Endothelial cell of umbilical vein (primary cell): ENCODE measurements at regions not wholly inside any gene's neighbourhood (a gene's known extent, or its start where the extent isn't known, plus 50 kb on each side); places are given as distances from the start of the nearest gene placed in this dataset.

Experiments
- BruUV-seq: library from RNA; stranded (reverse); fragments of 400-500 nt; replicated peaks from 2 replicates; lab custom pipeline; 2021; lab: Mats Ljungman, UMichigan
- CTCF ChIA-PET: fragments of 300-600, 350-600 bp; sonication (Branson Sonifier 250); formaldehyde crosslinking; loops from one replicate; lab custom pipeline; 2021; ENCODE audit warnings: antibody characterized with exemption, inconsistent platforms; lab: Charles Lee
- POLR2A ChIA-PET: fragments of 300-600, 350-600 bp; sonication (Branson Sonifier 250); formaldehyde crosslinking; loops from one replicate; lab custom pipeline; 2021; ENCODE audit warnings: antibody characterized with exemption, inconsistent platforms; lab: Charles Lee
- DNase-seq: peaks from one replicate; pipeline ENCODE4 v3.0.0-alpha.2; 2011; ENCODE audit warnings: low read depth, low spot score
- FAIRE-seq: peaks from 2 replicates; lab custom pipeline; 2011; peaks lifted over from hg19 to GRCh38; lab: Jason Lieb, UNC
- H2AFZ ChIP-seq: 2 replicates; pipeline ENCODE4 v1.6.0; 2012; ENCODE audit warnings: low read depth, low read length, control low read depth, inconsistent platforms
- H3K27ac ChIP-seq: 2 replicates; pipeline ENCODE4 v1.5.1; 2011; ENCODE audit warnings: low read depth, mild to moderate bottlenecking, control low read depth, low read length, moderate library complexity; ENCODE audit not compliant: insufficient read depth
- H3K27me3 ChIP-seq, 2 experiments: 2 replicates each; pipeline versions ENCODE4 v1.6.0 to v1.6.1; 2011; ENCODE audit warnings: low read length in 2 of 2, mixed read lengths in 1 of 2; ENCODE audit not compliant: control insufficient read depth in 2 of 2, insufficient read depth in 2 of 2
- H3K36me3 ChIP-seq, 2 experiments: 2 replicates in 1 of 2; 3 replicates in 1 of 2; pipeline ENCODE4 v1.5.1; 2011; ENCODE audit warnings: low read length in 2 of 2, mild to moderate bottlenecking in 1 of 2, moderate library complexity in 1 of 2; ENCODE audit not compliant: control insufficient read depth in 2 of 2, insufficient read depth in 2 of 2; ENCODE audit errors: extremely low read depth in 1 of 2
- H3K4me1 ChIP-seq: 3 replicates; pipeline ENCODE4 v1.5.1; 2011; ENCODE audit warnings: mild to moderate bottlenecking, low read length; ENCODE audit not compliant: control insufficient read depth, insufficient read depth; ENCODE audit errors: extremely low read depth
- H3K4me2 ChIP-seq: 2 replicates; pipeline ENCODE4 v1.6.1; 2011; ENCODE audit warnings: low read length, control low read depth, mixed read lengths; ENCODE audit not compliant: insufficient read depth
- H3K4me3 ChIP-seq, 3 experiments: fragments of 200-600 bp in 1 of 3; sonication (generic), shearing (Covaris generic) in 1 of 3; replicated peaks in 1 of 3; 2 replicates each; pipeline ENCODE4 v1.5.1; 2011 to 2016; ENCODE audit warnings: control low read depth in 3 of 3, low read length in 3 of 3, mild to moderate bottlenecking in 2 of 3, inconsistent platforms in 1 of 3, low read depth in 1 of 3, moderate library complexity in 1 of 3; ENCODE audit not compliant: insufficient read depth in 1 of 3
- H3K79me2 ChIP-seq: 2 replicates; pipeline ENCODE4 v1.6.0; 2012; ENCODE audit warnings: low read length, inconsistent platforms; ENCODE audit not compliant: control insufficient read depth, insufficient read depth
- H3K9ac ChIP-seq: replicated peaks from 2 replicates; pipeline ENCODE3; 2011; ENCODE audit warnings: low read length, control low read depth; ENCODE audit not compliant: insufficient read depth; ENCODE audit errors: extremely low read depth
- H3K9me1 ChIP-seq: replicated peaks from 3 replicates; pipeline ENCODE4 v1.6.0; 2011; ENCODE audit warnings: mild to moderate bottlenecking, low read length; ENCODE audit not compliant: control insufficient read depth, insufficient read depth; ENCODE audit errors: extremely low read depth
- H3K9me3 ChIP-seq: replicated peaks from 2 replicates; pipeline ENCODE4 v1.5.1; 2012; ENCODE audit warnings: low read length, inconsistent platforms; ENCODE audit not compliant: control insufficient read depth, insufficient read depth
- H4K20me1 ChIP-seq: replicated peaks from 2 replicates; pipeline ENCODE3; 2011; ENCODE audit warnings: mild to moderate bottlenecking, low read length; ENCODE audit not compliant: control insufficient read depth, insufficient read depth; ENCODE audit errors: extremely low read depth
- CTCF ChIP-seq, 2 donors: IDR thresholded peaks; 1 replicate in 1 of 2; 2 replicates in 1 of 2; pipeline ENCODE4 v1.5.1; 2011; ENCODE audit warnings: low read length in 2 of 2, mild to moderate bottlenecking in 2 of 2, moderate library complexity in 2 of 2, control low read depth in 1 of 2, inconsistent platforms in 1 of 2, low read depth in 1 of 2; ENCODE audit not compliant: insufficient read depth in 1 of 2; ENCODE audit errors: extremely low read depth in 1 of 2
- EZH2 ChIP-seq: IDR thresholded peaks from 2 replicates; pipeline ENCODE4 v1.6.1; 2012; ENCODE audit warnings: borderline replicate concordance, low read depth, mild to moderate bottlenecking, moderate library complexity, low read length, inconsistent platforms; ENCODE audit not compliant: severe bottlenecking
- FOS ChIP-seq: IDR thresholded peaks from 2 replicates; pipeline ENCODE4 v1.6.1; 2011; ENCODE audit warnings: mild to moderate bottlenecking, low read length, moderate library complexity, borderline replicate concordance; ENCODE audit not compliant: insufficient read depth
- GATA2 ChIP-seq: IDR thresholded peaks from 2 replicates; pipeline ENCODE4 v1.7.0; 2011; ENCODE audit warnings: low read depth, mild to moderate bottlenecking, moderate library complexity, mixed read lengths, low read length; ENCODE audit not compliant: insufficient read length, insufficient read depth
- JUN ChIP-seq: IDR thresholded peaks from 2 replicates; pipeline ENCODE4 v1.6.1; 2011; ENCODE audit warnings: borderline replicate concordance, low read depth; ENCODE audit not compliant: insufficient read length, insufficient read depth
- MAX ChIP-seq: IDR thresholded peaks from 2 replicates; pipeline ENCODE4 v1.6.1; 2011; ENCODE audit not compliant: insufficient read depth, insufficient read length
- MYC ChIP-seq: IDR thresholded peaks from one replicate; pipeline ENCODE4 v1.6.1; 2011; ENCODE audit warnings: mild to moderate bottlenecking, low read depth, low read length
- POLR2A ChIP-seq: IDR thresholded peaks from 2 replicates; pipeline ENCODE4 v1.6.1; 2012; ENCODE audit warnings: low read depth, mild to moderate bottlenecking, control low read depth, low read length
- POLR2AphosphoS5 ChIP-seq: IDR thresholded peaks from 2 replicates; pipeline ENCODE4 v1.6.1; 2012; ENCODE audit warnings: low read depth, mild to moderate bottlenecking, control low read depth, low read length, moderate library complexity; ENCODE audit not compliant: insufficient read depth
- dilution Hi-C: fragments of 300-500 bp; cut with MboI; formaldehyde crosslinking; loops from one replicate; pipeline ENCODE4 v1.15.0; 2019; ENCODE audit warnings: low sequenced_read_pairs; ENCODE audit not compliant: extremely low pct_ligation_motif_present
- intact Hi-C: fragments of 100-400 bp; cut with micrococcal nuclease; formaldehyde crosslinking; loops from one replicate; pipeline ENCODE4 v1.10.0; 2022

GRCh38 chr6:63447134-63447533, 125.1 kb upstream of the LOC128125822 start:
- no peak overlapping the region for H3K27ac ChIP-seq
- no peak overlapping the region for H3K4me2 ChIP-seq
- no peak overlapping the region for H3K4me3 ChIP-seq
- H3K9ac ChIP-seq: no peak overlapping the region
- dilution Hi-C loops: no loop called here
- H2AFZ ChIP-seq: no peak overlapping the region
- no peaks in the 10 kb centered on the region for H3K4me1 ChIP-seq
- no peaks in the 10 kb centered on the region for H3K27me3 ChIP-seq
- H3K9me3 ChIP-seq: no peaks in the 10 kb centered on the region
- TF ChIP-seq FOS: no peak
- no peak for TF ChIP-seq POLR2AphosphoS5
- TF ChIP-seq CTCF (IDR thresholded peaks at IDR 0.05; ENCODE audit: extremely low read depth in 1 of 2, insufficient read depth in 1 of 2, low read depth in 1 of 2, low read length in 2 of 2): no peak
- TF ChIP-seq JUN: no peak
- TF ChIP-seq POLR2A: no peak
- H3K9me1 ChIP-seq: no peaks in the 10 kb centered on the region
- ChIA-PET CTCF (no interaction called here), POLR2A (no interaction called here)
- H4K20me1 ChIP-seq: no peaks in the 10 kb centered on the region
- no peaks in the 10 kb centered on the region for H3K36me3 ChIP-seq
- intact Hi-C loops: no loop called here
- BruUV-seq: no TSS peak
- no peak for FAIRE-seq
- no peaks in the 10 kb centered on the region for H3K79me2 ChIP-seq
- DNase-seq: no peak

- no peaks in the 10 kb centered on the region for H3K9me1 ChIP-seq
- no TSS peak for BruUV-seq
- H3K4me1 ChIP-seq: no peaks in the 10 kb centered on the region
- no peaks in the 10 kb centered on the region for H3K36me3 ChIP-seq
- H3K9ac ChIP-seq: no peak overlapping the region
- H3K9me3 ChIP-seq: no peaks in the 10 kb centered on the region
- H3K4me3 ChIP-seq: no peak overlapping the region
- no peaks in the 10 kb centered on the region for H4K20me1 ChIP-seq
- no peak for DNase-seq
- ChIA-PET CTCF (no interaction called here), POLR2A (no interaction called here)
- no peak for FAIRE-seq
- no peak overlapping the region for H3K4me2 ChIP-seq
- intact Hi-C loops: no loop called here
- no peaks in the 10 kb centered on the region for H3K27me3 ChIP-seq
- dilution Hi-C loops: no loop called here
- H2AFZ ChIP-seq: no peak overlapping the region
- no peaks in the 10 kb centered on the region for H3K79me2 ChIP-seq
- no peak overlapping the region for H3K27ac ChIP-seq
- no peak for TF ChIP-seq CTCF (IDR thresholded peaks at IDR 0.05; ENCODE audit: extremely low read depth in 1 of 2, insufficient read depth in 1 of 2, low read depth in 1 of 2, low read length in 2 of 2)
- no peak for TF ChIP-seq GATA2
- TF ChIP-seq MYC: no peak
- no peak for TF ChIP-seq POLR2AphosphoS5
- TF ChIP-seq MAX: no peak
- no peak for TF ChIP-seq JUN
- no peak for TF ChIP-seq POLR2A
- TF ChIP-seq FOS: no peak
- TF ChIP-seq EZH2: no peak
These were observed 124.1 kb upstream of the LOC128125822 start for GRCh38 chr6:63448229-63448628.
